ENCODE measurements at regions not wholly inside any gene's neighbourhood (a gene's known extent, or its start where the extent isn't known, plus 50 kb on each side); places are given as distances from the start of the nearest gene placed in this dataset.

GRCh38 chr16:5837007-5837670 is 739.5 kb upstream of the EEF2KMT start:
- intact Hi-C loops (cut with micrococcal nuclease; ENCODE audit: unreplicated experiment) = no loop called here
- no peaks in the 10 kb centered on the region for H3K79me2 ChIP-seq (ENCODE audit: insufficient read depth, low read length)

More at GRCh38 chr16:5837007-5837670, 739.5 kb upstream of the EEF2KMT start:
- Histone ChIP-seq H3K9me3 (ENCODE audit: low read length) (no peaks in the 10 kb centered on the region), H3K4me3 (replicated peaks in 1 of 3; ENCODE audit: insufficient read depth in 1 of 3, low read depth in 2 of 3, low read length in 3 of 3) (no peak overlapping the region), H3K27ac (ENCODE audit: extremely low read length, insufficient read depth, low read length) (no peak overlapping the region), H4K20me1 (ENCODE audit: insufficient read depth, low read length) (no peaks in the 10 kb centered on the region), H3K4me2 (ENCODE audit: low read depth, low read length) (no peak overlapping the region), H3K27me3 (ENCODE audit: control insufficient read depth in 1 of 2, insufficient read depth in 2 of 2, low read length in 2 of 2) (no peaks in the 10 kb centered on the region), H2AFZ (ENCODE audit: low read length) (no peak overlapping the region), H3K9ac (ENCODE audit: insufficient read depth, low read depth, low read length) (no peak overlapping the region), H3K36me3 (replicated peaks in 1 of 2; ENCODE audit: control insufficient read depth in 1 of 2, insufficient read depth in 2 of 2, low read length in 2 of 2) (no peaks in the 10 kb centered on the region), H3K4me1 (ENCODE audit: insufficient read depth, low read length) (no peaks in the 10 kb centered on the region)
- ChIA-PET POLR2A (no interaction called here), CTCF (ENCODE audit: low intra/inter-chr PET ratio, low total read pairs) (no interaction called here)
- FAIRE-seq (no peak), ATAC-seq (no peak), DNase-seq (ENCODE audit: low spot score) (no peak)
- 6% methylated on average over 8 of the region's 8 CpGs for WGBS (ENCODE audit: low lambda C conversion rate)
- in situ Hi-C loops (cut with HindIII; ENCODE audit: extremely low pct_ligation_motif_present, low pct_unique_long_range_greater_than_20kb) = no loop called here
- BruUV-seq (replicated peaks) = no TSS peak
- TF ChIP-seq IKZF4 (CRISPR knock-in tag; IDR thresholded peaks at IDR 0.05; ENCODE audit: borderline replicate concordance, low read depth, not compliant biosample characterization) (no peak), HMG20B (CRISPR knock-in tag; conservative IDR thresholded peaks at IDR 0.05) (no peak), CEBPB (IDR thresholded peaks at IDR 0.05; ENCODE audit: borderline replicate concordance, low read depth, low read length) (no peak), ZNF224 (CRISPR knock-in tag; IDR thresholded peaks at IDR 0.05) (no peak), ZFYVE20 (CRISPR knock-in tag; IDR thresholded peaks at IDR 0.05; ENCODE audit: borderline replicate concordance, low read depth) (no peak), GZF1 (CRISPR knock-in tag; IDR thresholded peaks at IDR 0.05) (no peak), PRDM4 (CRISPR knock-in tag; IDR thresholded peaks at IDR 0.05; ENCODE audit: borderline replicate concordance) (no peak), NFIB (CRISPR knock-in tag; IDR thresholded peaks at IDR 0.05; ENCODE audit: borderline replicate concordance) (no peak)

All from HepG2 (cell line).